ENCODE measurements at regions not wholly inside any gene's neighbourhood (a gene's known extent, or its start where the extent isn't known, plus 50 kb on each side); places are given as distances from the start of the nearest gene placed in this dataset.
"Not testable (repeated sequence)": the region's sequence is repeated elsewhere in the genome, so short reads cannot be mapped to it uniquely, and the experiment has no call there.

- no peak for DNase-seq (ENCODE audit: low read depth)
Observed at GRCh38 chr2:176573612-176574483, 304.6 kb downstream of the MTX2 start.

DNA sequence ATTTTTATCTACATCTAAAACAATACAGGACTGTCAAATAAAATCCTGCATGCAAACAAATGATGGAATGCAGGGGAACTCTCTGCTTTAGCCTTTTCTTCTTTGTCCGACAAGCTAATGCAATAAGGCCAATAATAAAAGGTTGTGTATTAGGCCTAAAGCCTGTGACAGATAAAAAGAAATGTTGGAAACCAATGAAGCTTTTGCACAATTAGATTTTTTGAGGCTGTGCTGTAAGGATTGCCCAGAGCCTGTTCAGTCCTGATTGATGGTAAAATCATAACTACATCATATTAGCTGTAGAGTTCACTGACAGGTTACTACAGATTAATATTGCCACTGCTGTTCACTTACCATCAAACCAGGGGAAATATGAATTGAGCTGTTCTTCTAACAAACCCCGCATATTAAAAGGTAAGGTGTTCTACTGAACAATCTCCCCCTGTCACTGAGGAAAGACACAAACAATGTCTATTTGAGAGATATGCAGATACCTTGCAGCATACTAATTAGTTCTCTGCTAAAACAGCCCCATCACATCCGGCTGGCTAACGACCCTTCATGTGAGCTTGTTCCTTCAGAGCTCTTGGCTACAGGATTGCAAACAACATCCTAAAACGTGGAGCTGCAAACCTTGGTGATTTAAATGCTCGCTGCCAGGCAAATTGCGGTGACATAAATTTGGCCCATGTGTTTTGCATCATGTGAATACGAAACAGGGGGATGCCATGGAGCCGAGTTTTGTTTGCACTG lies 305.4 kb downstream of the MTX2 start:
- no peak for DNase-seq (ENCODE audit: low read depth)

DNA sequence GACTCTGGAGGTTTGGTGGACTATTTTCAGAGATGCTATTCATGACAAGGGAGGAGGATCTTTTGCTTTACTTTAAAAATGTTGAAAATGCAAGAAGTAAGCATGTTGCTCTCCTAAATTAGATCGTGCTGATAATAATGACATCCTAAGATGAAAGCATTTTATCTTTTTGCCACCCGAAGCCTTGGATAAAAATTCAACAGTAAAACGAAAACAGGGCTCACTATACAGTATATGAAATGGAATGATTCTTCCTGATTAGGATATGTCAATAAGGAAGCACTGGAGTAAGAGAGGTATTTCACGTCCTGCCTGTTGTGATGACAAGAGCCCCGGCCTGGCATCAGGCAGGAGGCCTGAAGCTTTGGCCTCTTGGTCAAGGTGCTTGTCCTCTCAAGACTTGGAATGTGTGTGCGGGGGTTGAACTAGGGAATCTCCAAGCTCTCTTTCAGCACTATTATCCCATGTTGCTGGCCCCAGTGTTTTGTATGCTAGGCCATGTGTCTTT lies 306.0 kb downstream of the MTX2 start:
- DNase-seq (ENCODE audit: low read depth): no peak

DNA sequence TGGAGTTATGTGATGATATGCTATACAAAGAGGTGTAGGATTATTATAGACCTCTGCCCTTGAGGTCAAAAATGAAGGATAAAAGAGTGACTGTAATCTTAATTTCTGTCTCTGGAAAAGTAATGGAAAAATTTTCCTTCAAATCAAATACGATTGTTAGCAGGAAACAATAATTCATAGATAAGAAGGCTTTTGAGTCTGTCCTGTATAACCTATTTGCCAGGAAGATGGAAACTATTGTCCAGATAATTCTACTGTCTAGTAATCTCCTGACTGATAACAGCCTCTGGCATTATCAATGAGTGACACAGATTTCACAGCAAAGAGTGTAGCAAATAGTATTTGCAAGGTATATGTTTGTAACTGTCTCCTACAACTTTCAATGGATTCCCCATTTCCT lies 307.8 kb downstream of the MTX2 start:
- no peak for DNase-seq (ENCODE audit: low read depth)

GRCh38 chr2:176578292-176578691 lies 309.1 kb downstream of the MTX2 start:
- DNase-seq (ENCODE audit: low read depth): not testable (repeated sequence)

- DNase-seq (ENCODE audit: low read depth): no peak
Observed at GRCh38 chr2:176579608-176580007, 310.4 kb downstream of the MTX2 start.

GRCh38 chr2:176581557-176582165 lies 312.4 kb downstream of the MTX2 start:
- no peak for DNase-seq (ENCODE audit: low read depth)

- DNase-seq (ENCODE audit: low read depth): no peak
Observed at GRCh38 chr2:176582176-176582575, 312.9 kb downstream of the MTX2 start.

GRCh38 chr2:176582990-176583481 lies 313.8 kb downstream of the MTX2 start:
- DNase-seq (ENCODE audit: low read depth): peak; percentile 70

DNA sequence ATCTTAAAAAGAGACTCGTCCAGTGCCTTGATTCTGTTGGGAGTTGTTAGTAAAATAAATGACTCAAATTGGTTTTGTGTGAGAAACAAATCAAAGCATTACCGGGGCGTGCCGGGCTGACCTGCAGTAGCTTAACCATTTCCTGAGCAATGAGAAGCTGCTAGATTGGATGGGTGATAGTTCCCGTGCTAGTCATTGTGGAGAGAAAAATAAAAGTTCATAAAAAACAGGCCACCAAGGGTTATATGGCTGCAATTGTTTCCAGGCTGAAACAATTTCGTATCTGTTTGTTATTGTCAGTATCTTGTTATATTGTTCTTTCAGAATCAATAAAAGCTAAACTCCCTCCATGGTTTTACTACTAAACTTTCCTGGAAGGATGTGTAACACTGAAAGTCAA lies 314.4 kb downstream of the MTX2 start:
- DNase-seq (ENCODE audit: low read depth): no peak

DNA sequence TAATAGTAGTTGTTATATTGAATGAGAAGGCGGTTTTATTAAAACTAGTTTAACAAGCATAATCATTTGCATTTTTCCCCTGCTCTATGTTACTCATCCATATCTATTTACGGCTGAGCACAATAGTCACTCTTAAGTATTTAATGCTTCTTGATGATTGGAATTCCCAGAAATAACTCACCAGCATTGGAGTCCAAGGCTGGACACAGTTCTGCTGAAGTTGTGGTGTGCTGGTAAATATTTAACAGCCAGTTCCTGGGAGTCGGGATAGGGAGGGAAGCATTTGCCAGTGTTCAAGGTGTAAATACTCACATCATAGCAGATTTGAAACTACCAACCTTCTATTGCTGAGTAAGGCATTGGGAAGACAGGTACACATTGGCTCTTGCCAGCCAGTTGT lies 315.1 kb downstream of the MTX2 start:
- DNase-seq (ENCODE audit: low read depth): no peak

GRCh38 chr2:176585291-176585690 lies 316.0 kb downstream of the MTX2 start:
- no peak for DNase-seq (ENCODE audit: low read depth)

DNA sequence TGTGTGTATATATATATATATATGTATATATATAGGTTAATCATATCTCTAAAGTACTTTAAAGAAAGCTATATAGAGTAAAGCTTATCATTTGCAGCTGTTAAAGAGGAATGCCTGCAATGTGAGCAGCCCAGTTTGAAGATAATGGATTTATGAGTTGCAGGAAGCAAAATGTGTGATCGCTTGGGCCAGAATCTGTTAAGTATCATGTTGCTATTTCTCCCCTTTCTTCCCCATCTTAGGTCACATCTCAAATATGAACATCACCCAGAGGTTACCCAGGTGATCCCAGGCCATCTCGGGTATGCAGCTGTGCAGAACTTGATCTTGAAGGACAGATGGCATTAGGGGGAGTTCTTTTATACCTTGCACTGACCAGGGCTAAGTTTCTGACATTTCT lies 316.5 kb downstream of the MTX2 start:
- no peak for DNase-seq (ENCODE audit: low read depth)

DNA sequence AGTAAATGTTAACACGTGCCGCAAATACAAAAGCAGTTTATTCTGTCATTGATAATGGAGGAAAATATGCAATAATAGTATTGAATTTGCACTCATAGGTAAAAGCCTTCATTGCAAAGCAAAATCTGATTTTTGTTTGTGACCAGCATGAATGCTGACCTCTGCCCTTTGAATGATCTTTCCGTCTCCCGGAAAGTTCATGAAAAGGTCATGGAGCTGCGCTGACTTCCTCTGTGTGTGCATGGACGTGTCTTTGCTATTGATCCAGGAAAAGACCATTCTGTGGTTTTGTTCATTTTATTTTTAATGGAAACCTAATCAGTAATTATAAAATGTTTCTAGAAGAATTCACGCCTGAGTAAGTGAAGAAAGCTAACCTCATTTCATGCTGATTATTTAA lies 320.0 kb downstream of the MTX2 start:
- no peak for DNase-seq (ENCODE audit: low read depth)

DNA sequence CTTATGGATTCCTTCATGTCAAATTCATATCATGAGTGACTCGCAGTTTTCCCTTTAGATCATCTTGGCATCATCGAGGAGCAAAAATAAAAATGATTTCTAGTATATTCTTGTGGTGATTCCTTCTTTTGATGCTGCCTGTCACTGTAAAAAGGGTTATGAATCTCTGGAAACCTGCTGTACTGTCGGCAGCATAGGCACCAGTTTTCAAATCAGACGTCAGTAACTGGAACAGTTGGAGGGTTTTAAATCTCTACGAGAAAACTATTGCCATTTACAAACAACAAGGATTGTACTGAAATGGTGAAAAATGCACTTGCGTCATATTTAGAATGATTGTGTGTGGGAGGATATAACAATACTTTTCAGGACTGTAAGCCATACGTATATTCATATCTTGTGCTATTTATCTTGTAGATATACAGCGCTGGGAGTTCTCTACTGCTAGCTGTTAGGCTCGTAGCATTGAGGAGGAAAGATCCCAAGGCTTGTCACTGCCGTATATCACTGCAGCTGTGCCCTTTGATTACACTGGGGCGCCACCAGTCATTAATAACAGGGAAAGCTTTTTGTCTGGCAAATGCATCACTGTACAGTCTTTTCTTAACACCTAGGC lies 320.7 kb downstream of the MTX2 start:
- DNase-seq (ENCODE audit: low read depth): no peak

GRCh38 chr2:176592216-176592615 lies 323.0 kb downstream of the MTX2 start:
- DNase-seq (ENCODE audit: low read depth): no peak

DNA sequence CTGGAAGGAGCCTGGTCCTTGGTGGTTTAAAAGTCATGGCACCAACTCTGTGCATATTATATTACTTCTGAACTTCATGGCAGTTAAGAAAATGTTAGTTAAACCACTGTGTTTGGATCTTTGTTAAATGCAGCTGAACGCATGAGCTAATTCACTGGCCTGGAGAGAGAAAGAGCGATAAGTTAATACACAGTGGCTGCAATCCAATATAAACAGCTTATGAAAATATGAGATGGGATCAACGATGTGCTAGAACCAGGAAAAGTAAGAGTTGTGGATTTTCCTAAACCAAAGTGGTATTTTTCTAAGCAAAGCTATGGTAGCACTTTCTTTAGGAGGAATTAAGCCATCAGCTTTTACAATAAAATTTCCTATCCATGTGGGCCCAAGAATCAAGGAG lies 326.7 kb downstream of the MTX2 start:
- no peak for DNase-seq (ENCODE audit: low read depth)

DNA sequence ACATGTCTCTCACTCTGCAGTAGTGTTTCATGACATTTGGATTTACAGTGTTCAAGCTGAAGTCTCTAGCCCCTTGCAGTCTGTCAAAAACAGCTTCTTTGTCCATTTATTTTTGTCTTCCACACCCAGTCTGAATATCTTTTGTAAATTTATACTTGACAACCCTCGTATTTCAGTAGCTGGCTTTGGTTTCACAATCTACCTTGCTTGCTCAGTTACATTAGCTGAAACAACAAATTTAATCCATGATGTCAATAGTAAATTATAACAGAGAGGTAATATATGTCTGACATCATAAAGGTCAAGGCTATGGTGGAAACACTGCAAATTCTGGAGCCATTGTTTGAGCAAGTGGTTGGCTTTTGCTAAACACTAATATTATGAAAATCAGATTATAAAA lies 328.7 kb downstream of the MTX2 start:
- DNase-seq (ENCODE audit: low read depth): no peak

- no peak for DNase-seq (ENCODE audit: low read depth)
Observed at GRCh38 chr2:176598351-176598750, 329.1 kb downstream of the MTX2 start.

GRCh38 chr2:176599796-176600485 lies 330.7 kb downstream of the MTX2 start:
- no peak for DNase-seq (ENCODE audit: low read depth)

DNA sequence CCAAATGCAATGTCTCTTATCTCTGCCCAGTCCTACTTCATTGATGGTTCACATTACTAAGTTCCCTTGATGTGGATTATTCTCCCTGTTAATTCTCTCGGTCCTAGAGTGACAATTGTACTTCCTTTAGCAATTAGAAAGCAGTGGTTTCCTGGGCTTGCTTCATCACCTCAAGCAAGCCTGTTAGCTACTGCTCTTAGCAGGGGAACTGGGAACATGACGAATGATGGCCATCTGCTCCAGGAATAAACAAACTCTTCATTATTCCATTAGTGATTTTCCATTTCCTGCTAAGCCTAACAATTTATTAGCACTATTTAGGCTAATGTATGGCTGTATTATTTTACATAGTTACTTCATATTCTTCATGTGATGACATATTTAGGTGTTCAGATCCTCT lies 331.8 kb downstream of the MTX2 start:
- no peak for DNase-seq (ENCODE audit: low read depth)

DNA sequence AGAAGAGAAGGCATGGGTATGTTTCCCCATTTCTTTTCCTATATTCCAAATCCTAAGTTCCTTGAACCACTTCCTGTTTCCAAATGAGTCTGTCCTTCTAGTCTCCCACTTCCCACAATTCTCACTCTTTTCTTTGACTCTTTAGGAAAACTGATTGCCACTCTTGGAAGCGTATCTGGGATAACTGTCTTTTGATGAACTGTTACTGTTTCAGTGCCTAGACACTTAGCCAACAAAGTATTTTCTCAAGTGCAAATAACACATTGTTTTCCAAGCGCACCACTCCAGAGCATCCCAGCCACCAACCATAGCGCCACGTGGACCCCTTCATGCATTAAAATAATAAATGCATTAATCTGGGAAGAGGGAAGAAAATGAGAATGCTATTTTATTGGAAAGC lies 342.8 kb downstream of the MTX2 start:
- DNase-seq (ENCODE audit: low read depth): no peak

Data from HS-27A (cell line).